Muscle layer of colon (tissue), 2 donors: ENCODE measurements at regions not wholly inside any gene's neighbourhood (a gene's known extent, or its start where the extent isn't known, plus 50 kb on each side); places are given as distances from the start of the nearest gene placed in this dataset.

Experiments
- H3K27ac ChIP-seq: one replicate; pipeline ENCODE4 v1.7.0; 2013; ENCODE audit warnings: low read depth, mild to moderate bottlenecking, low read length, moderate library complexity
- H3K27me3 ChIP-seq, 2 donors: one replicate each; pipeline ENCODE4 v1.7.0; 2013; ENCODE audit warnings: low read length in 2 of 2, mild to moderate bottlenecking in 2 of 2; ENCODE audit not compliant: insufficient read depth in 2 of 2, control insufficient read depth in 1 of 2
- H3K36me3 ChIP-seq: one replicate; pipeline ENCODE4 v1.7.0; 2013; ENCODE audit warnings: mild to moderate bottlenecking, low read length; ENCODE audit not compliant: insufficient read depth
- H3K4me1 ChIP-seq: one replicate; pipeline ENCODE4 v1.7.0; 2013; ENCODE audit warnings: mild to moderate bottlenecking, low read length; ENCODE audit not compliant: insufficient read depth
- H3K4me3 ChIP-seq, 2 donors: one replicate each; pipeline ENCODE4 v1.7.0; 2013; ENCODE audit warnings: low read length in 2 of 2, low read depth in 1 of 2, mild to moderate bottlenecking in 1 of 2, moderate library complexity in 1 of 2
- H3K9ac ChIP-seq: one replicate; pipeline ENCODE4 v1.7.0; 2013; ENCODE audit warnings: low read length
- H3K9me3 ChIP-seq: one replicate; pipeline ENCODE4 v1.7.0; 2013; ENCODE audit warnings: mild to moderate bottlenecking, low read length
- donor health status: abdominal sarcoma.
- donor health status: Adenocarcinoma of cecum.

DNA sequence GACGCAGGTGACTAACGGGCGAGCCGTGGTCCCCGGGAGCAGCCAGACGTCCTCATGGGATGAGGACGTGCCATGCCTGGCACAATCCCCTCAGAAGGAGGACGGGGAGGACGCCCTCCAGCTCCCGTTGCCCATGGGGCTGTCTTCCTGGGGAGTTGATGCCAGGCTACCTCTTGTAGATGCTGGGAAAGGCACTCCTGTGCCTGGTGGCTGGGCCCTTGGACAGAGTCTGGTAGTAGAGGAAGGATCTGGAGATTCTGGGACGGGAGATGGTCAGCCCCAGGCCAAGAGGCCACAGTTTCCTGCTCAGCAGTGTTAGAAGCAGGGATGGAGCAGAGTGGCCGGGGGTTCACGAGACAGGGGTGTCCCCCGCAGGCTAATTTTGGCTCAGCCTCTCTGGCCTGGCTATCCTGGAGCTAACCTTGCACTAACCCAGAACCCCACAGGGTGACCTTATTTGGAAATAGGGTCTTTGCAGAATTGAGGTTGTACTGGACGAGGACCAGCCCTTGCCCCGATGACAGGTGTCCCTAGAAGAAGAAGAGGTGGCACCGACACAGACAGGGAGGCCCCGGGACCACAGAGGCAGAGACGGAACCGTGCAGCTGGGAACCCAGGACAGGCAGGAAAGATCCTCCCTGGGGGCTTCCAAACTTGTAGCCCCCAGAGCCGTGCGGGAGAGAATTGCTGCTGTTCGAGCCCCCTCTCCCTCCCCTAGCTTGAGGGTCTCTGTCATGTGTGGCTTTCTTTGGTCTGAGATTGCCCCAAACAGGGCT, 50.1 kb upstream of the ADRA2C start:
- Histone ChIP-seq H3K27ac (no peak overlapping the region), H3K36me3 (no peaks in the 10 kb centered on the region), H3K9me3 (no peaks in the 10 kb centered on the region), H3K27me3 (peaks cover 0 to 8% of the 10 kb centered on the region in 2 donors), H3K4me3 (no peak overlapping the region), H3K9ac (no peak overlapping the region), H3K4me1 (no peaks in the 10 kb centered on the region)

DNA sequence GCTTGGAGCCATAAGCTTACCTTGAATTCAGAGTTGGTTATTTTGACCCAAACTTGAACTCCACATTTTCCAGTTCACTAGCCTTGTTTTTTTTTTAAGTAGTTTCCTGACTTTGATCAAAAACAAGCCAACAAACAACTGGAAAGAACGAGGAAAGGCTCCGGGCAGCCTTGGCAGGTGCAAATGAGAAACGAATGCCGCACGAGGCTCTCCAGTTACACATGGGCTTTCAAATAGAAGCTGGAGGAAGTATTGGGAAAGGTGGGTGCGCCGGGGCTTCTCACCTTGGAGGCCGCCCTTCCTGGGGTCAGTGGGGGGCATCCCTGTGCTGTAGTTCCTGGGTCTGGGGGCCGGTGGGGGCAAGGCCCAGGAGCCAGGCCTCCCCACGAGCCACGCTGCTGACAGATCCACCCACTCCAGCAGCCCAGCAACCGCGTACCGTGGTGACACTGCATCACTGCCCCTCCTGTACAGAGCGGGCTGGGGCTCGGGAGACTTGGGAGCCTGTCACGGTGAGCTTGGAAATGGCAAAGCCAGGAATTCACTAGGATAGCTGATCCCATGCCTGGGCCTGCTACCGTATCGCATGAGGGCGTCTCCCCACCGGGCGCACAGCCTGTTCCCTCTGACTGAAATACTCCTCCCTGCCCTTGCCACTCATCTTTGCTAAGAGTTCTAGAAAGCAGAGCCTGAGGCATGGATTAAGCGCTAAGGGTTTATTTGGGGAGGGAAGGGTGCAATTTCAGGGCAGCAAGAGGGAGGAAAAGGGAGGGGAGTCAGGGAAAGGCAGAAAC, 50.9 kb upstream of the ADRA2C start:
- Histone ChIP-seq H3K9me3 (no peaks in the 10 kb centered on the region), H3K4me3 (no peak overlapping the region), H3K4me1 (no peaks in the 10 kb centered on the region), H3K27me3 (peaks cover 0 to 6% of the 10 kb centered on the region in 2 donors), H3K27ac (no peak overlapping the region), H3K9ac (no peak overlapping the region), H3K36me3 (no peaks in the 10 kb centered on the region)

DNA sequence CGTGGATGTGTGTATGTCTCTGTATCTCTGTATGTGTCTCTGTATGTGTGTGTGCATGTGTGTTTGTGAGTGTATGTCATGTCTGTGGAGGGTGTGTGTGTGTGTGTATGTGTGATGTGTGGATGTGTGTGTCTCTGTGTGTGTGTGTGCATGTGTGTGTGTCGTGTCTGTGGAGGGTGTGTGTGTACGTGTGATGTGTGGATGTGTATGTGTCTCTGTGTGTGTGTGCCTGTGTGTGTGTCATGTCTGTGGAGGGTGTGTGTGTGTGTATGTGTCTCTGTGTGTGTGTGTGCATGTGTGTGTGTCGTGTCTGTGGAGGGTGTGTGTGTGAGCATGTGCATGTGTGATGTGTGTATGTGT, 51.6 kb upstream of the ADRA2C start:
- H3K4me3 ChIP-seq: no peak overlapping the region
- no peaks in the 10 kb centered on the region for H3K9me3 ChIP-seq
- no peaks in the 10 kb centered on the region for H3K36me3 ChIP-seq
- H3K4me1 ChIP-seq: no peaks in the 10 kb centered on the region
- H3K9ac ChIP-seq: no peak overlapping the region
- H3K27ac ChIP-seq: no peak overlapping the region
- H3K27me3 ChIP-seq: peaks cover 0 to 6% of the 10 kb centered on the region in 2 donors

DNA sequence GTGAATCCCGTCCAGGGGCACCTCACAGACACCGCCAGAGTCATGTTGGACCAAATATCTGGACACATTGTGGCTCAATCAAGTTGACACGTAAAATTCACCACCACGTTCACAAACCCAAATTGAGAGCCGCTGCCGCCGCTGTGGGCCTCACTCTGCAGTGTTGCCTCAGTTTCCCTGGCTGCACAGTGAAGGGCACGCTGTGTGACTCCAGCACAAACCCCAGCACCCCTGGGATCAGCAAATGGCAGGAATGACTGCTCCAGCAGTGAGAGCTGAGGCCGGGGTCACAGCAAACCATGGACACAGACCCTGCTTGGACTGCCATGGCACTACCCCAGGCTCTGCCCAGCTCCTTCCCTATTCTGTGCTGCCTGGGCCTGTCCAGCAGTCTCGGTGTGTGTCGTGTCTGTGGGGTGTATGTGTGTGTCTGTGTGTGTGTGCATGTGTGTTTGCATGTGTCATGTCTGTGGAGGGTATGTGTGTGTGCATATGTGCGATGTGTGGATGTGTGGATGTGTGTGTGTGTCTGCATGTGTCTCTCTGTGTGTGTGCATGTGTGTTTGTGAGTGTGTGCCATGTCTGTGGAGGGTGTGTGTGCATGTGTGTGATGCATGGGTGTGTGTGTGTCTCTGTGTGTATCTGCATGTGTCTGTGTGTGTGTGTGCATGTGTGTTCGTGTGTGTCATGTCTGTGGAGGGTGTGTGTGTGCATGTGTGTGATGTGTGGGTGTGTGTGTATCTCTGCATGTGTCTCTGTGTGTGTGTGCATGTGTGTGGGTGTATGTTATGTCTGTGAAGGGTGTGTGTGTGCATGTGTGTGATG, 52.2 kb upstream of the ADRA2C start:
- H3K9ac ChIP-seq: no peak overlapping the region
- H3K27me3 ChIP-seq: peaks cover 0 to 6% of the 10 kb centered on the region in 2 donors
- H3K4me3 ChIP-seq: no peak overlapping the region
- H3K4me1 ChIP-seq: no peaks in the 10 kb centered on the region
- no peaks in the 10 kb centered on the region for H3K36me3 ChIP-seq
- no peak overlapping the region for H3K27ac ChIP-seq
- H3K9me3 ChIP-seq: no peaks in the 10 kb centered on the region

DNA sequence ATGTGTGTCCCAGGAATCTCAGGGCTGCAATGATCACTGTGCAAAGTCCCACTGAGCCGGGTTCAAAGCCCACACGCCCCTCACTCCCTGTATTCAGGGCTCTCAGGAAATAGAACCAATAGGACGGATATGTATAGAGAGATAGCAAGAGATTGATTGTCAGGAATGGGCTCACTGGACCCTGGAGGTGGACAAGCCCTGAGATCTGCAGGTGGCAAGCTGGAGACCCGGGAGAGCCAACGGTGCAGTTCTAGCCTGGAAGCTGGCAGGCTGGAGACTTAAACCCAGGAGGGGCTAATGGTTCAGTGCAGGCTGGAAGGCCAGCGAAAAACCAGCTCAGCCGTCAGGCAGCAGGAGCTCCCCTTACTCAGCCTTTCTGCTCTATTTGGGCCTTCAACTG, 52.8 kb upstream of the ADRA2C start:
- Histone ChIP-seq H3K9ac (no peak overlapping the region), H3K27me3 (peaks cover 0 to 6% of the 10 kb centered on the region in 2 donors)

DNA sequence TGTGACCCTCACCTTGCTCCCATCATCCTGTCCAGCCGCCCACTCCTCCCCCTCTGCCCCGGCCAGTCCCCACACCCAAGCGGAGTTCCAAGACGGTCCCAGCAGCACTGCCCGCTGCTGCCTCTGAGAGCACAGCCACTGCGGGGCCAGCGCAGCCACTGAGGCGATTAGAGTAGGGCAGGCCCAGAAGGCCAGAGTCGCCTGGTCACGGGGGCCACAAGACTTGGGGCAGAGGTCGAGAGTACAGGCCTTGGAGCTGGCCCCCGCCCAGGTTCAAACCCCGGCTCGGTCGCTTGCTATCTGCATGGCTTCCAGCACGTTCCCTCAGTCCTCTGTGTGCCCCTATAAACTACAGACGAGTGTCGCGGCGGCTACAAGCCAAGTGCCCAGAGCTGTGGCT, 53.2 kb upstream of the ADRA2C start:
- no peaks in the 10 kb centered on the region for H3K36me3 ChIP-seq
- H3K27me3 ChIP-seq: peaks cover 0 to 6% of the 10 kb centered on the region in 2 donors
- H3K4me1 ChIP-seq: no peaks in the 10 kb centered on the region
- H3K4me3 ChIP-seq: no peak overlapping the region
- no peaks in the 10 kb centered on the region for H3K9me3 ChIP-seq
- H3K27ac ChIP-seq: no peak overlapping the region
- no peak overlapping the region for H3K9ac ChIP-seq

More for the DNA sequence above, 52.8 kb upstream of the ADRA2C start:
- Histone ChIP-seq H3K9me3 (no peaks in the 10 kb centered on the region), H3K4me1 (no peaks in the 10 kb centered on the region), H3K4me3 (no peak overlapping the region), H3K36me3 (no peaks in the 10 kb centered on the region), H3K27ac (no peak overlapping the region)

DNA sequence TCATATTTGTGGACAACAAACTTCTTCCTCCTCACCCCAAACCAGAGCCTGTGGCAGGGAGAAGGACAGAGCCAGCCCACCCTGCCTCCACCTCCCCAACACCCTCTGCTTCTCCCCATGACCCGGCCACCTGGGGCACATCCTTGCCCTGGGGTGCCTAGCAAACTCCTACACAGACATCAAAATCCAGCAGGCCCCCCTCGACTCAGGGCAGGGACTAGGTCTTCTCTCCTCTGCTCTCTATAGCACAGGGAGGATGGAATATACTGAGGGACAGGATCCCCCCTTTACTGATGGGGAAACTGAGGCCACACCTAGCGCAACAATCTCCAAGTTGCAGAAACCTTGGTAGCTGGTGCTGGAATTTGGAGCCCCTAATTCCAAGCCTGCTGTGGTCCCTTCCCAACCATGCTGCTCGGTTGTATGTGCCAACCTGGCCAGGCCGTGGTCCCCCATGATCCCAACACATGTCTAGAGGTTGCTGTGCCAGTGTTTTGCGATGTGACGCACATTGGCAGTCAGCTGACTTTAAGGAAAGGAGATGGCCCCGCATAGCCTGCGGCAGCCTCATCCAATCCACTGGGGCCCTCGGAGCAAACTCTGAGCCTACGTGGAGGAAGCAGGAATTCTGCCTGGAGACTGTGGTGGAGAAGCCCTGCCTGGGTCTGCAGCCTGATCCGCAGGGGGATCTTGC, 53.9 kb upstream of the ADRA2C start:
- H3K27ac ChIP-seq: no peak overlapping the region
- no peak overlapping the region for H3K9ac ChIP-seq
- no peaks in the 10 kb centered on the region for H3K36me3 ChIP-seq
- H3K4me3 ChIP-seq: no peak overlapping the region
- H3K27me3 ChIP-seq: peaks cover 0 to 9% of the 10 kb centered on the region in 2 donors
- H3K4me1 ChIP-seq: no peaks in the 10 kb centered on the region
- no peaks in the 10 kb centered on the region for H3K9me3 ChIP-seq

DNA sequence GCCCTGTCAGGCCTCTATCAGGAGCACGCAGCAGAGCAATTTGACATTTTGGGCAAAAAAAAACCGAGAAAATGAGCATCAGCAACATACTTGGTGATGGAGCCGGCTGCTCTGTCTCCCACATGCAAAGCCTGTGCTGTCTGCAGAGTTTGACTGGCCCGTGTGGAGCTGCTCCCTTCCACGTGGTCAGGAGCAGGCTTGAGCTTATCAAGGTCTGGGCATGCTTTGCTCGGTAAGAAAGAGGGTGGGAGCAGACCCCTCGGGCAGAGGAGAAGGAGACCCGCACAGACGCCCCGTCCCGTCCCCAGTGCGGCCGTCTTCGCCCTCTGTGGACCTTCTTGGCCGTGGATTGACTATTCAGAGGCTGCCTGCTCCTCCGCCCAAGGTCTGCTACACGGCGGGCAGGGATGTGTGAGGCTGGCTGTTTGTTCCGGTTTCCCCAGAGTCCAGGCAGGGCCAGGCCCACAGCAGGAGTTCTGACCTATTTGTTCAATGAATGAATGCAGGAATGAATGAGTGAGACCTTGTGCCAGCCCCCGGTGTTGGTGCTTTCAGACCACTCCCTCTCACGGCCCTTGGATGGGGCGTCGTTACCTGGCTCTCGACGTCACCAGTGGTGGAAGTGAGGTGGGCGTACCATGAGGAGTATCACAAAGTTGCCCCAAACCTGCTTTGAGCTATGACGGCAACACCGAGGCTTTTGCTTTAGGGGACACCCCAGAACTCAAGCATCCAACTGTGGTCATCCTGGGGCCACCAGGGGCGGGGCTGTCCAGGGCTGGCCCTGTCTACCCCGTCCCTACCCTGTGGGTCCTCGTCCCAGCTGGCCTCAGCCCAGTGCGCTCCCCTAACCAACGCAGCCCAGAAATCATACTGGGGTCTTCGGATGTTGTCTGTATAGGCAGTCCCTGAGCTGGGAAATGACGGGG, 54.7 kb upstream of the ADRA2C start:
- Histone ChIP-seq H3K27me3 (peaks cover 0 to 12% of the 10 kb centered on the region in 2 donors), H3K4me1 (no peaks in the 10 kb centered on the region), H3K4me3 (no peak overlapping the region), H3K9me3 (no peaks in the 10 kb centered on the region), H3K27ac (no peak overlapping the region), H3K36me3 (no peaks in the 10 kb centered on the region), H3K9ac (no peak overlapping the region)

DNA sequence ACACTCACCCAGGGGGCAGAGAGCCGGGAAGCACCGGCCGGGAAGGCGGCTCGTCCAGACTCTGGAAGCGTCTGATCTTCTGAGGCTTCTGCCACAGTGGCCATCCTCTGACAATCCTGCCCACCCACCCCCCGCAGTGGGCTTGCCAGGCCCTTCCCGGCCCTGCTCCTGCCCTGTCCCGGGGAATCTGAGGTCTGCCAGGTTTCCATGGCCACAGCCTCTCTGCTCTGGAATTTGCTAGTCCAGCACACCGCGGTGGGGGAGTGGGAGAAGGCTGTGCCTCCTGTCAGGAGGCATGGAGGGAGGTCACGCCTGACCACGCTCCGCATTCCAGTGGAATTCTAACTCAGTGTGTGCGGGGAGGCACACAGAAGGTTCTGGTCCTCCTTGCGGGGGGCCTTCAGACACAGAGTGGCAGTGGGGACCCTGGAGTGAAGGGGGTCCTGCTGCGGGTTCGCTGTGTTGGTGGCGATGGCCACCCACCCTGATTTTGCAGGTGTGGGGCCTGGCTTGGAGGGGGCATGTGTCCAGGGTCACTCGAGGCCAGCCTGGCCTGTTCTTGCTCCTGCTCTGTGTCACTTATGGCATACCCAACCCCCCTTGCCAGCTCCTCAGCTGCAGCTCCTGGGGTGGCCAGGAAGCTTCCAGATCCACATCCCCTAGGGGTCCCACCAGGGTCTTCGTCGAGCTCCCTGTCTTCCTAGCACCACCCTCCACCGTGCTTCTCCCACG, 55.6 kb upstream of the ADRA2C start:
- Histone ChIP-seq H3K4me3 (no peak overlapping the region), H3K9ac (no peak overlapping the region), H3K4me1 (no peaks in the 10 kb centered on the region), H3K27me3 (peaks cover 0 to 12% of the 10 kb centered on the region in 2 donors), H3K27ac (no peak overlapping the region), H3K9me3 (no peaks in the 10 kb centered on the region), H3K36me3 (no peaks in the 10 kb centered on the region)
